GM12878 (cell line): ENCODE measurements at regions not wholly inside any gene's neighbourhood (a gene's known extent, or its start where the extent isn't known, plus 50 kb on each side); places are given as distances from the start of the nearest gene placed in this dataset.

ENCODE experiments used
- ATAC-seq: fragments of 200-7000 bp; cut with Tn5 transposase; 3 replicates; pipeline ENCODE4 v1.9.1; 2020; ENCODE audit warnings: mild to moderate bottlenecking, moderate library complexity
- BruUV-seq: library from RNA; stranded (reverse); fragments of 400-500 nt; replicated peaks from 2 replicates; lab custom pipeline; 2021; lab: Mats Ljungman, UMichigan
- CTCF ChIA-PET: fragments of 300-600 bp; sonication (Branson Sonifier 250); formaldehyde crosslinking; extraction: SDS; loops from one replicate; lab custom pipeline; 2021; ENCODE audit warnings: inconsistent platforms; lab: Yijun Ruan, JAX
- POLR2A ChIA-PET: fragments of 350-600 bp; formaldehyde crosslinking; extraction: SDS; loops from one replicate; lab custom pipeline; 2021; ENCODE audit warnings: inconsistent platforms; lab: Charles Lee
- RAD21 ChIA-PET: fragments of 300-600 bp; sonication (Branson Sonifier 250); formaldehyde crosslinking; loops from one replicate; lab custom pipeline; 2023; ENCODE audit warnings: antibody characterized with exemption; ENCODE audit not compliant: unreplicated experiment; lab: Charles Lee
- SMC1A ChIA-PET: fragments of 300-600 bp; sonication (Branson Sonifier 250); formaldehyde crosslinking; loops from one replicate; lab custom pipeline; 2023; ENCODE audit not compliant: unreplicated experiment, uncharacterized antibody; lab: Charles Lee
- DNase-seq: peaks from one replicate; pipeline ENCODE4 v3.0.0-alpha.2; 2011; ENCODE audit warnings: low read depth, low spot score
- FAIRE-seq: peaks from 3 replicates; lab custom pipeline; 2011; peaks lifted over from hg19 to GRCh38; lab: Jason Lieb, UNC
- H2AFZ ChIP-seq: 2 replicates; pipeline ENCODE4 v1.6.0; 2011; ENCODE audit warnings: low read depth, low read length, control low read depth; ENCODE audit not compliant: control insufficient read depth
- H3K27ac ChIP-seq: 2 replicates; pipeline ENCODE4 v1.5.1; 2011; ENCODE audit warnings: control low read depth; ENCODE audit not compliant: control insufficient read depth, insufficient read depth
- H3K27me3 ChIP-seq, 2 experiments: replicated peaks in 1 of 2; 2 replicates each; pipeline versions ENCODE4 v1.6.0 to v1.6.1; 2011; ENCODE audit warnings: low read length in 1 of 2; ENCODE audit not compliant: control insufficient read depth in 2 of 2, insufficient read depth in 2 of 2
- H3K36me3 ChIP-seq, 2 experiments: 2 replicates each; pipeline ENCODE4 v1.5.1; 2011; ENCODE audit warnings: low read length in 1 of 2; ENCODE audit not compliant: control insufficient read depth in 2 of 2, insufficient read depth in 2 of 2
- H3K4me1 ChIP-seq: 2 replicates; pipeline ENCODE4 v1.6.1; 2011; ENCODE audit warnings: mild to moderate bottlenecking, low read length, moderate library complexity, mixed read lengths; ENCODE audit not compliant: control insufficient read depth, insufficient read depth
- H3K4me2 ChIP-seq: 2 replicates; pipeline ENCODE4 v1.6.0; 2011; ENCODE audit warnings: control low read depth; ENCODE audit not compliant: control insufficient read depth, insufficient read depth
- H3K4me3 ChIP-seq: fragments of 200-600 bp; sonication (generic); 2 replicates; pipeline ENCODE4 v1.5.1; 2016
- H3K79me2 ChIP-seq: 2 replicates; pipeline ENCODE4 v1.6.0; 2011; ENCODE audit warnings: low read length; ENCODE audit not compliant: control insufficient read depth, insufficient read depth
- H3K9ac ChIP-seq: 2 replicates; pipeline ENCODE4 v1.8.0; 2011; ENCODE audit warnings: low read length, control low read depth, mixed read lengths; ENCODE audit not compliant: control insufficient read depth, insufficient read depth
- H3K9me3 ChIP-seq: replicated peaks from 3 replicates; pipeline ENCODE4 v1.5.1; 2011; ENCODE audit warnings: mild to moderate bottlenecking, low read length; ENCODE audit not compliant: control insufficient read depth, insufficient read depth
- H4K20me1 ChIP-seq: 2 replicates; pipeline ENCODE4 v1.6.0; 2011; ENCODE audit not compliant: control insufficient read depth, insufficient read depth
- ATF3 ChIP-seq: IDR thresholded peaks from 2 replicates; pipeline ENCODE4 v1.6.1; 2011; ENCODE audit warnings: low read depth, mild to moderate bottlenecking, low read length, moderate library complexity, borderline replicate concordance; ENCODE audit errors: extremely low read depth
- IRF4 ChIP-seq: IDR thresholded peaks from 2 replicates; pipeline ENCODE4 v1.6.1; 2011; ENCODE audit warnings: low read depth, low read length
- KAT2A ChIP-seq: conservative IDR thresholded peaks from 2 replicates; pipeline ENCODE4 v1.6.1; 2011; ENCODE audit warnings: low read depth, low read length; ENCODE audit not compliant: control insufficient read depth
- MYC ChIP-seq: IDR thresholded peaks from 2 replicates; pipeline ENCODE4 v1.6.1; 2011; ENCODE audit warnings: mild to moderate bottlenecking, low read length, moderate library complexity, inconsistent platforms; ENCODE audit not compliant: insufficient read depth, insufficient replicate concordance, insufficient read length, severe bottlenecking
- NFIC ChIP-seq: IDR thresholded peaks from 2 replicates; pipeline ENCODE4 v1.6.1; 2012; ENCODE audit warnings: low read depth, mild to moderate bottlenecking, inconsistent platforms, low read length, moderate library complexity
- NFXL1 ChIP-seq: fragments of 450-650 bp; IDR thresholded peaks from 2 replicates; pipeline ENCODE4 v1.6.1; 2017; ENCODE audit warnings: antibody characterized with exemption, mild to moderate bottlenecking, borderline replicate concordance
- PBX3 ChIP-seq: IDR thresholded peaks from 2 replicates; pipeline ENCODE4 v1.6.1; 2011; ENCODE audit warnings: mild to moderate bottlenecking, low read depth, low read length, moderate library complexity; ENCODE audit not compliant: insufficient replicate concordance
- PKNOX1 ChIP-seq: fragments of 450-650 bp; IDR thresholded peaks from 2 replicates; pipeline ENCODE4 v1.6.1; 2016; ENCODE audit warnings: mild to moderate bottlenecking
- RCOR1 ChIP-seq: conservative IDR thresholded peaks from 2 replicates; pipeline ENCODE4 v1.6.1; 2012; ENCODE audit warnings: low read depth, low read length, improper control_type of control experiment
- RUNX3 ChIP-seq: IDR thresholded peaks from 2 replicates; pipeline ENCODE4 v1.6.1; 2012; ENCODE audit warnings: low read length, inconsistent platforms
- SIN3A ChIP-seq: IDR thresholded peaks from 2 replicates; pipeline ENCODE4 v1.6.1; 2012; ENCODE audit warnings: low read depth, low read length, improper control_type of control experiment
- SMC3 ChIP-seq: IDR thresholded peaks from 2 replicates; pipeline ENCODE4 v1.6.1; 2011; ENCODE audit warnings: low read length, improper control_type of control experiment, borderline replicate concordance
- SRF ChIP-seq, 2 experiments: IDR thresholded peaks; 2 replicates each; pipeline ENCODE4 v1.6.1; 2011; ENCODE audit warnings: low read depth in 2 of 2, low read length in 2 of 2, mild to moderate bottlenecking in 1 of 2, moderate library complexity in 1 of 2
- SUPT20H ChIP-seq: IDR thresholded peaks from 2 replicates; pipeline ENCODE4 v1.6.1; 2011; ENCODE audit warnings: low read depth, mild to moderate bottlenecking, low read length, moderate library complexity, borderline replicate concordance; ENCODE audit not compliant: control insufficient read depth
- TCF3 ChIP-seq: IDR thresholded peaks from 2 replicates; pipeline ENCODE4 v1.6.1; 2012; ENCODE audit warnings: low read depth, mild to moderate bottlenecking, low read length, borderline replicate concordance; ENCODE audit not compliant: insufficient read depth
- WRNIP1 ChIP-seq: IDR thresholded peaks from 2 replicates; pipeline ENCODE4 v1.6.1; 2011; ENCODE audit warnings: low read depth, low read length, improper control_type of control experiment, borderline replicate concordance
- WGBS: methylation state at CpG from one replicate; pipeline ENCODE4 v1.1.6; 2016; ENCODE audit warnings: low lambda C conversion rate; ENCODE audit not compliant: insufficient replicate concordance, insufficient coverage; ENCODE audit errors: missing lambda C conversion rate; 5-methylcytosine and 5-hydroxymethylcytosine counted together
- in situ Hi-C: fragments of 300-500 bp; cut with MboI; formaldehyde crosslinking; loops from 9 replicates; pipeline ENCODE4 v1.14.3; 2018; ENCODE audit warnings: mixed read lengths
- intact Hi-C: fragments of 100-400 bp; cut with micrococcal nuclease; formaldehyde crosslinking; loops from one replicate; pipeline ENCODE4 v1.14.2; 2022; ENCODE audit not compliant: unreplicated experiment
- TF ChIP-seq, protein P1 (sequence below): fragments of 450-650 bp; IDR thresholded peaks from 2 replicates; pipeline ENCODE4 v1.6.1; 2017; ENCODE audit warnings: borderline replicate concordance
- TF ChIP-seq, protein P2 (sequence below): IDR thresholded peaks from 2 replicates; pipeline ENCODE4 v1.6.1; 2011; ENCODE audit warnings: borderline replicate concordance, low read depth, mild to moderate bottlenecking, moderate library complexity, low read length; ENCODE audit not compliant: insufficient read depth, poor library complexity, severe bottlenecking

- TF ChIP-seq MYC: no peak
- TF ChIP-seq PBX3: no peak
- no peak for TF ChIP-seq KAT2A
These were observed 1251.9 kb upstream of the SLC10A2 start (continued) for GRCh38 chr13:104318121-104318520.

GRCh38 chr13:104315606-104316005 lies 1249.4 kb upstream of the SLC10A2 start:
- Histone ChIP-seq H3K79me2 (no peaks in the 10 kb centered on the region), H3K4me1 (no peaks in the 10 kb centered on the region), H2AFZ (no peak overlapping the region), H3K27ac (no peak overlapping the region), H3K9me3 (no peaks in the 10 kb centered on the region), H3K9ac (no peak overlapping the region), H3K4me2 (no peak overlapping the region), H3K4me3 (no peak overlapping the region), H4K20me1 (no peaks in the 10 kb centered on the region), H3K36me3 (no peaks in the 10 kb centered on the region), H3K27me3 (no peaks in the 10 kb centered on the region)
- no TSS peak for BruUV-seq
- CTCF ChIA-PET: no interaction called here
- no peak for FAIRE-seq
- intact Hi-C loops (no loop called here), in situ Hi-C loops (no loop called here)
- RAD21 ChIA-PET: no interaction called here
- DNase-seq: no peak
- POLR2A ChIA-PET: no interaction called here
- 21% methylated on average over 3 of the region's 3 CpGs for WGBS
- ATAC-seq: no peak
- SMC1A ChIA-PET: no interaction called here
- TF ChIP-seq NFIC: no peak
- no peak for TF ChIP-seq NFXL1
- no peak for TF ChIP-seq RUNX3
- TF ChIP-seq RCOR1: no peak
- TF ChIP-seq IRF4: no peak
- TF ChIP-seq PKNOX1: no peak
- TF ChIP-seq TCF3: no peak
- no peak for TF ChIP-seq MYC
- no peak for TF ChIP-seq SRF (IDR thresholded peaks at IDR 0.05; ENCODE audit: low read depth in 2 of 2, low read length in 2 of 2)
- no peak for TF ChIP-seq ATF3
- TF ChIP-seq, protein P1, sequence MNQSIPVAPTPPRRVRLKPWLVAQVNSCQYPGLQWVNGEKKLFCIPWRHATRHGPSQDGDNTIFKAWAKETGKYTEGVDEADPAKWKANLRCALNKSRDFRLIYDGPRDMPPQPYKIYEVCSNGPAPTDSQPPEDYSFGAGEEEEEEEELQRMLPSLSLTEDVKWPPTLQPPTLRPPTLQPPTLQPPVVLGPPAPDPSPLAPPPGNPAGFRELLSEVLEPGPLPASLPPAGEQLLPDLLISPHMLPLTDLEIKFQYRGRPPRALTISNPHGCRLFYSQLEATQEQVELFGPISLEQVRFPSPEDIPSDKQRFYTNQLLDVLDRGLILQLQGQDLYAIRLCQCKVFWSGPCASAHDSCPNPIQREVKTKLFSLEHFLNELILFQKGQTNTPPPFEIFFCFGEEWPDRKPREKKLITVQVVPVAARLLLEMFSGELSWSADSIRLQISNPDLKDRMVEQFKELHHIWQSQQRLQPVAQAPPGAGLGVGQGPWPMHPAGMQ: no peak
- TF ChIP-seq, protein P2, sequence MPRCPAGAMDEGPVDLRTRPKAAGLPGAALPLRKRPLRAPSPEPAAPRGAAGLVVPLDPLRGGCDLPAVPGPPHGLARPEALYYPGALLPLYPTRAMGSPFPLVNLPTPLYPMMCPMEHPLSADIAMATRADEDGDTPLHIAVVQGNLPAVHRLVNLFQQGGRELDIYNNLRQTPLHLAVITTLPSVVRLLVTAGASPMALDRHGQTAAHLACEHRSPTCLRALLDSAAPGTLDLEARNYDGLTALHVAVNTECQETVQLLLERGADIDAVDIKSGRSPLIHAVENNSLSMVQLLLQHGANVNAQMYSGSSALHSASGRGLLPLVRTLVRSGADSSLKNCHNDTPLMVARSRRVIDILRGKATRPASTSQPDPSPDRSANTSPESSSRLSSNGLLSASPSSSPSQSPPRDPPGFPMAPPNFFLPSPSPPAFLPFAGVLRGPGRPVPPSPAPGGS: no peak
- TF ChIP-seq SMC3: no peak
- TF ChIP-seq WRNIP1: no peak
- no peak for TF ChIP-seq SUPT20H
- no peak for TF ChIP-seq SIN3A
- no peak for TF ChIP-seq KAT2A
